ENCODE measurements at regions not wholly inside any gene's neighbourhood (a gene's known extent, or its start where the extent isn't known, plus 50 kb on each side); places are given as distances from the start of the nearest gene placed in this dataset.
A peak's percentile ranks its signal among the peaks of the same experiment; 100 is the strongest.

DNA sequence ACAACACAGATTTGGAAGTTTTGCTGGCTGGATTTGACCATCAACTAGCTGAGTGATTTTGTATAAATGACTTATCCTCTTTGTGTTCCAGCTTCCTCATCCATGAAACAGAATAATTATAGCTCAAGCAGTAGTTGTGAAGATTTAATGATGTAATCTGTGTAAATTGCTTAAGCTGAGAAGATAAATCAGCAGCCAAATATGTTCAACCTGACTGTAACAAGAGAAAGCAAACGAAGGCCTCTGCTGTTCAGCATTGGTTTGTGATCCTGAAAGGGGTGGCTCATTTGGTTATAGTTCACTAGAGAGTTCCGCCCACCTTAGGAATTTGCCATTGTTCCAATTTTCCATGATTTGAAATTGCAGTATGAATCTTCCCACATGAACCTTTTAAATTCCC lies 75.7 kb upstream of the CCDC112 start:
- DNase-seq: no peak

DNA sequence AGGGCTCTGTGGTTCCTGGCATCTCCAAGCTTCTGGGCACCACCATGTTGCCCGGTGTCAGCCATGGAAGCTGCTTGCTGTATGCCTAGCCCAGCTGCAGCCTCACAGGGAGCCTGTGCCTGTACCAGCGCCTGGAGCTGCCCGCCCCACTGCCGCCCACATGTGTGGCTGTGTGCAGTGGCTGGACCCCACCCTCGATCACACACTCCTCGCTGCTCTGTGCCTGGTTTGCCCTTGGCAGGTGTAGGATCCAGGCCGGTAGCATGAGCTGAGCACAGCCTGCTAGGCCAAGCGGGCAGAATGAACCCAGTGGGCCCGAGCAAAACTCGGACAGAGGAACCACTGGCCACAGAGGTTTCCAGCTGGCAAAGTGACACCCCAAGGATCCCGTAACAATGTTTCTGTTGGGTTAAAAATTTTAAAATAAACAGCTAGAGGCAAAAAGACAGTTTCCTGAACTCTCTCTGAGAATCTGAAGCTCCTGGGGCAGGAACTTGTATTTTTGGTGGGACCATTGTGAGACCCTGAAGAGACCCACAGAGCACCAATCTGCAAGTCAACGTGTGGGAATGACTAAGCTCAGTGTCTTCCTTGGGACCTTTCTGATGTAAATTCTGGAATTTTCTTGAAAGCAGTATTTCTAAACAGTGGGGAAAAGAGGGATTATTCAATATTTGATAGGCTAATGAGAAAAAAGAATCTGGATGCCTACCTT lies 73.1 kb upstream of the CCDC112 start:
- DNase-seq: no peak

DNA sequence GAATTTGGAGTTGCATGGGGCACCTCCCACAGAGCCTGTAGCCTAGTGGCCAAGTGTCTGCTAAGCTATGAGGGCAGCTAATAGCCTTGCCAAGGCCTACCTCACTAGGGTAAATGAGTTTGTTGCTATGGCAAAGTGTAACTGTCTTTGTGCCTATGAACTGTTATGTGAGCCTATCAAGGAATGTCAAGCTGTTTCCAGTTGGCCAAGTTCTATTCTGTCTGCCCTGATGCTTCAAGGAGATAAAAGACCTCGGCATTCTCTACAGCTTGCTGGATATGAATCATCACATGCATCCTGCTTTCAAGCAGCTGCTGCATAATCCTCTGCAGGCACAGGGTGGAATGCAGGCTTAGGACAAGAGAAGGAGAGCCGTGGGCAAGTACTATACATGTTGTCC lies 69.8 kb upstream of the CCDC112 start:
- no peak for DNase-seq

DNA sequence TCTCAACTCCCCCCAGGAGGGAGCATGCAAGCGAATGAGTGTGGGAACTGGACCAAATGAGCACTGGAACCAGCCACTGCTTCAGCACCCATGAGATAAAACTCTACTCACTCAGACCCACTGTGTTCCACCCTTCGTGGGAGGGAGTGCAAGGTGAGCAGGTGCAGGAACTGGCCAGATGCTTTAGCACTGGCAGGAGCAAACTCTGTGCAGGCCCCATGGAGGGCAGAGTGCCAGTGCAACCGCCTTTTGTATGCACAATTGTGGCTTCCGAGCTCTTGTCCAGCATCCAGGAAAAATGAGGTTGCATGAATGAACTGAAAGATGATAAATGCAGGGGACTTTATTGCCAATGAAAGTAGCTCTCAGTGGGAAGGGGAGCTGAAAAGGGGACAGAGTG lies 67.4 kb upstream of the CCDC112 start:
- no peak for DNase-seq

DNA sequence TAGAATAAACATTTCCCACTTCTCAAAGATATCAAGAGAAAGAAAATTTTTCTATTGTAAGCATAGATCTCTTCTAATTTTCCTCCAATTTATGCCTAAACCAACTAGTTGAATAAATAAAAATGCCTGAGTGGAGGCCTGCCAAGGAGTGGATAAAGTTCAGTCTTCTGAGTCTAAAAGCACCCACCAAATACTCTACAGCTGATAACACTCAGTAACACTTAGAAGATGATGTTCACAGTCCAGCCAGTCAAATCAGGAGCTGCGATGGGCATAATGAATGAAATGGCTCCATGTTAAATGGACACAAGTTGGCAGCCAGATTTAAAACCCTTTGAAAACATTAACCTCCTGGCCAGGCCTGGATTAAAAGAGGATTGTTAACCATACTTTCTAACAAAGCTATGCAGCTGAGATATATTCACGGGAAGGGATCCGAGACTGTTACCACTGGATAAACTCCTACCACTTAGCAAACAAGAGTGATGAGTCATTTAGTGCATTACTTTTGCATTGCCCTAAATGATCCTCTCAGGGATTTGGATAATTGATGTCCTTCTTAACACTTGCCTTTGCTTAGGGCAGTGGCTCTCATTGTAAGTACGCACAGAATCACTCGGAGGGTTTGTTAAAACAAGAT lies 63.7 kb upstream of the CCDC112 start:
- DNase-seq: no peak

DNA sequence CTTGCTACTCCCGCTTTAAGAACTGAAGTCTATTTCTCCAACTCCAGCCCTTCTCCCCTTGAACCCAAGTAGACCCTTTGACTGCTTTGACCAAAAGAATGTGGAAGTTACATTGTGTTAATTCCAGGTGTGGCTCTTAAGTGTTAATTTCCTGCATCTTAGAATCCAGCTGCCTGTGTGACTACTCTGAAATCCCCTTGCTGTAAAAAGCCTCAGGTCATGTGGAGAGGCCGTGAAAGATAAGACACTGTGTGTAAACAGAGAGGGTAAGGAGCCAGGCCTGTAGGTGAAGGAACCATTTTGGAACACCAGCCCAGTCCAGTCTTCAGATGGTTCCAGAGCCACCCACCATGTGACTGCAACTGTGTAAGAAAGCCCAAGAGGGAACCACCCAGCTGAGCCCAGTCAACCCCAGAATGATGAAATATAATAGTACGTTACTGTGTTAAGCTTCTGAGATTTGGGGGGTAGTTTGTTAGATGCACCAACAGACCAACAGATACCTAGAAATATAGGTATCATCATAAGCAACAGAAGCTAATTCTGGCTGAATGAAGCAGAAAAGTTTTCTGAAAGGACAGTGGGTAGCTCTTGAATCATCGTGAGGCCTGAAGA lies 59.4 kb upstream of the CCDC112 start:
- no peak for DNase-seq

DNA sequence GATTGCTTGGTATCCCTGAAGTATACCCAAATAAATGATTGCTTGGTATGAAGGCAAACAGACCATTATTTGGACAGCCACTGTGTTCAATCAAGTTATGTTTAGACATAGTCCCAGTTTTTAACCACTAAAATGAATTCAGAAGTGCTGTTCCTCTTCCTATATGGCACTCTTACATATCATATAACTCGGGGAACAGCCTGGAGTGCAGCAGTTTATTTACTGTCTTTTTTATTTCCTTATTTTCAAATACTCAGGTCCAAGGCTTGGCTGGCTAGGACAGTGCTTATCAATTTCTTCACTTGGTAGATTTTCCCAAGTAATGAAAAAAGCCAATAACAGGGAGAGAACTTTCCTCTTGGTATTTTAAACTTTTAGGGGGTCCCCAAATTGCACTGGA lies 58.6 kb upstream of the CCDC112 start:
- DNase-seq: no peak

DNA sequence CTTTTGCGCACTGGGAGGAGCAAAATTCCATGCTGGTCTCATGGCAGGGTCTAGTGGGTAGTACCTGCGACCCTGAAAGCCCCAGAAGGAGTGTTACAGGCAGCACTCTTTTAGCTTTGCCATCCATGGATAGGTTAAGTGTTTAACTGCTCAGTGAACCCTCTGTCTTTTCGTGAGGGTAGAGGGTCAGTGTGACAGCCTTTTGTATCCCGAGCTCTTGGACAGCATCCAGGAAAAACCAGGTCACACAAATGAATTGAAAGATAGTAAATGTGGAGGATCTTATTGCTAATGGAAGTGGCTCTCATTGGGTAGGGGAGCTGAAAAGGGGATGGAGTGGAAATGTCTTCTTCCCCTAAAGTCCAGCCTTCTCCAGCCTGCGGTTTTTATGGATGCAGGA lies 57.8 kb upstream of the CCDC112 start:
- peak; percentile 61 for DNase-seq

DNA sequence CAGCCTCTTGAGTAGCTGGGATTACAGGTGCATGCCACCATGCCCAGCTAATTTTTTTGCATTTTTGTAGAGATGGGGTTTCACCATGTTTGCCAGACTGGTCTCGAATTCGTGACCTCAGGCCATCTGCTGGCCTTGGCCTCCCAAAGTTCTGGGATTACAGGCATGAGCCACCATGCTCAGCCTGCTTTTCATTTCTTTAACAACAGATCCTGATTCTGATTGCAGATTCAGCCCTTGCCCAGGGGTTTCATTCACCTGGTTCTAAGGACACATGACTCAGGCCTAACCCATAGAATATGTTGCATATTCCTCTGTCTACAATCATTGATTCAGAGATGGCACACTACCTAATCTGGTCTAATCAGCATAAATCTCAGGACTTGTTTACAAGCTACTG lies 56.1 kb upstream of the CCDC112 start:
- DNase-seq: no peak

DNA sequence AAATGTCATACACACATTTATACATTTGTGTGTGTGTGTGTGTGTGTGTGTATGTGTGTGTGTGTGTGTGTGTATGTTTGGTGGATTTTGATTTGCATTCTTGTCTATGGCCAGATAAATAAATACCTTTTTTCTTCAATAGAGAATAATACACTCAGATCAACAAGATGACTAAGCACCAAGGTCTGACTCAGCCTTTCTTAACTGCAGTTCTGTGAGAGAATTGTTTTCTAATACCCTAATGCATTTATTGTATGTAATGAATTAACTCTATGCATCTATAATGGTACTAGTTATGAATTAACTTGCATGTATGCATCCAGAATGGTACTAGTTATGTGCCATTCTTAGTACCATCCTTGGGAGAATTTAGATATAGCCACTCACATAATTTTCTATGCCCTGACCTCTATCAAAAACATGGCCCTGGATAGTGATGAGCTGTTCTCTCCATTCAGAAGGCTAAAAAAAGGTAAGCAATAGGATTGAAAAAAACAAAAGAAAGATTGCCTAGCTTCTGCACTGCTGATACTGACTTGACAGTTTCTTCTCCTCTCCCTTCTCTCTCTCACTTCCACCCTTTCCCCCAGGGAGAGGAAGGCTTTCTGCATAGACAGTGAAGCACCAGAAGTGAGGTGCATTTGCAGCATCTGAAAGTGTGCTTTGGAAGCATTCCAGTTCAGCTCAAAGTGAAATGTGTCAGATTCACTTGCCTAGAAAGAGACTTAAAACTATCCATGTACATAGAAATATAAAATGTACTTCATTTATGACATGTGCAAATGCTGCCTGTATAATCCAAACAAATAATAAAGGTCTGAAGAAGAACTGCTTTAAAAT lies 55.1 kb upstream of the CCDC112 start:
- DNase-seq: no peak

DNA sequence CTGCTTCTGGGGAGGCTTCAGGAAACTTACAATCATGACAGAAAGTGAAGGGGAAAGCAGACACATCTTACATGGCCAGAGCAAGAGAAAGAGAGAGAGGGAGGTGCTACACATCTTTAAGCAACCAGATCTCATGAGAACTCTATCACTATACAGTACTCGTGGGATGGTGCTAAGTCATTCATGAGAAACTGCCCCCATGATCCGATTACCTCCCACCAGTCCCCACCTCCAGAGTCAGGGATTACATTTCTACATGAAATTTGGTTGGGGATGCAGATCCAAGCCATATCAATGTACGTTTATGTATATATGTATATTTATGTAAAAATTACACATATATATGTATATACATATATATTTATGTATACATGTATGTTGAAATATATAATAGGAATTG lies 54.4 kb upstream of the CCDC112 start:
- no peak for DNase-seq

DNA sequence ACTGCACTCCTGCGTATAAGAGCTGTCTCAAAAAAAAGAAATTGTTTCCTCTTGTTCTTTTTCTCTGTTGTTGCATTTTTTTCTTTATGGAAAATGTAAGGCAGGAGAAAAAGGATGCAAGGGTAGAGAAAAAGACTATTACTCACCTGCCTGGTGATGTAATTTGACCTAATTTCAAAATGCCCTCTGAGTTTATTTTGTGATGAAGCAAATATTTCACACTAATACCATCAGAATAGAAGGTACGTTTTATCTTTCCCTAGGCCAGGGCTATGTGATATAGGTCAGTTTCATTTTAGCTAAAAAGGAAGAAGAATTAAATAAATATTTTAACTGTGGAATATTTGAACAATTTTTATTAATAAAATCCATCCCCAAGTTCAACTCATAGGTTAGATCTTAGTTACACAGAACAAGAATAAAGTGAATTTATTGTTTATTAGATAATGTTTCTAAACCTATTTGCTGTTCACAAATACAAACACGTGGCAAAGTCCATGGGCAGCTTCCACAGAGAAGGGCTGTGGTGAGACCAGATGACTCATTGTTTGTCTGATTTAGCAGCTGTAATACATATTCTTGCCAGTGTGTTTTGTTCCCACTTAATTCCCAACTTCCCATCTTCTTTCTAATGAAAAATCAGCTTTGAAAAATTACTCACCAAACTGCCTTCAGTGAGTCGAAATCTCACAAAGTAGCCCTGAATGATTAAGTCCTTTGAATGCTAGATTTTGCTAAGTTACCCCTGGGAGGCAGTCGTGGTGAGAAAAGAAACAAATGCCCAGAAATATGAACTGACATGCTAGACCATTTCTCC lies 52.8 kb upstream of the CCDC112 start:
- DNase-seq: no peak

DNA sequence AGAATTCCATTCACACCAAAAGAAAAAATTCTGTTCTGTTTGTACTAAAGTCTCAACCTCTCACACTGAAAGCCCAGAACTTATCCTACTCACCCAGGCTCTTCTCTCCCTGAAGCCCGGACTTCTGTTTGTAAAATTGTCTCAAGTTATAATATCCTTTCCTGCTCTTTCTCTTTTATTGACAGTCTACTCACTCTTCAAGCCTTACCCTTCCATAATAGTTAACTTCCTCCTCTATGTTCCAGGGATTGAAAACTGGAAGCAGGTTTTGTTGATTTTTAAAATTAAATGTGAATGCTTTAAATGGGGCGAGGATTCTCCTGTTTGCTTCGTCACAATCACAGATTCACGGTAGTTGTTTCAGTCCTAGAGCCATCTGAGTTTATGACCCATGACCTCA lies 51.7 kb upstream of the CCDC112 start:
- DNase-seq: no peak

All from DMS153 (cell line).